SK-N-MC (cell line): ENCODE measurements at regions not wholly inside any gene's neighbourhood (a gene's known extent, or its start where the extent isn't known, plus 50 kb on each side); places are given as distances from the start of the nearest gene placed in this dataset.

Source experiments
- DNase-seq: peaks from one replicate; pipeline ENCODE4 v3.0.0-alpha.2; 2011; ENCODE audit warnings: low read depth, low spot score
- H3K27ac ChIP-seq: fragments of 200-600 bp; sonication (generic); 2 replicates; pipeline ENCODE4 v1.5.1; 2016; ENCODE audit warnings: mixed run types
- H3K36me3 ChIP-seq: fragments of 200-600 bp; sonication (generic); 2 replicates; pipeline ENCODE4 v1.6.1; 2017; ENCODE audit warnings: antibody characterized with exemption, low read length, mixed read lengths; ENCODE audit not compliant: insufficient read depth
- H3K4me3 ChIP-seq: fragments of 200-600 bp; sonication (generic); 2 replicates; pipeline ENCODE4 v1.5.1; 2016
- H3K9ac ChIP-seq: fragments of 200-600 bp; sonication (generic); 2 replicates; pipeline ENCODE4 v1.8.0; 2017; ENCODE audit warnings: mixed run types, mixed read lengths; ENCODE audit not compliant: insufficient read length
- H3K9me3 ChIP-seq: fragments of 200-600 bp; sonication (generic); 2 replicates; pipeline ENCODE4 v1.6.1; 2017; ENCODE audit warnings: low read depth, mild to moderate bottlenecking, antibody characterized with exemption, low read length, moderate library complexity, mixed read lengths
- EZH2 ChIP-seq: fragments of 200-600 bp; sonication (generic); IDR thresholded peaks from one replicate; pipeline ENCODE4 v1.6.1; 2017; ENCODE audit warnings: antibody characterized with exemption
- FOXP2 ChIP-seq: optimal IDR thresholded peaks from 2 replicates; pipeline ENCODE3; 2011; ENCODE audit warnings: mild to moderate bottlenecking, moderate library complexity; ENCODE audit not compliant: insufficient read depth; ENCODE audit errors: extremely low read length, control extremely low read depth
- POLR2AphosphoS5 ChIP-seq: IDR thresholded peaks from 2 replicates; pipeline ENCODE4 v1.6.1; 2012; ENCODE audit warnings: mild to moderate bottlenecking, low read depth, low read length, borderline replicate concordance

GRCh38 chr2:163490281-163490680 lies 245.5 kb downstream of the FIGN start:
- no peak for DNase-seq
- H3K4me3 ChIP-seq: no peak overlapping the region
- H3K9me3 ChIP-seq: no peaks in the 10 kb centered on the region
- H3K9ac ChIP-seq: no peak overlapping the region
- TF ChIP-seq EZH2 (no peak), POLR2AphosphoS5 (no peak), FOXP2 (no peak)
- no peak overlapping the region for H3K27ac ChIP-seq
- H3K36me3 ChIP-seq: no peaks in the 10 kb centered on the region

- DNase-seq: no peak
- Histone ChIP-seq H3K4me3 (no peak overlapping the region), H3K36me3 (no peaks in the 10 kb centered on the region), H3K27ac (no peak overlapping the region), H3K9ac (no peak overlapping the region), H3K9me3 (no peaks in the 10 kb centered on the region)
- no peak for TF ChIP-seq EZH2
- TF ChIP-seq POLR2AphosphoS5: no peak
- no peak for TF ChIP-seq FOXP2
Measured at GRCh38 chr2:163481515-163481914, 254.3 kb downstream of the FIGN start.

GRCh38 chr2:163479599-163479998 lies 256.2 kb downstream of the FIGN start:
- no peaks in the 10 kb centered on the region for H3K9me3 ChIP-seq
- no peaks in the 10 kb centered on the region for H3K36me3 ChIP-seq
- H3K9ac ChIP-seq: no peak overlapping the region
- no peak overlapping the region for H3K4me3 ChIP-seq
- no peak for DNase-seq
- TF ChIP-seq POLR2AphosphoS5: no peak
- no peak for TF ChIP-seq EZH2
- no peak for TF ChIP-seq FOXP2
- H3K27ac ChIP-seq: no peak overlapping the region

GRCh38 chr2:163475815-163476214 lies 260.0 kb downstream of the FIGN start:
- TF ChIP-seq EZH2: no peak
- TF ChIP-seq FOXP2: no peak
- no peak for TF ChIP-seq POLR2AphosphoS5
- Histone ChIP-seq H3K27ac (no peak overlapping the region), H3K9ac (no peak overlapping the region), H3K36me3 (no peaks in the 10 kb centered on the region), H3K4me3 (no peak overlapping the region), H3K9me3 (no peaks in the 10 kb centered on the region)
- DNase-seq: no peak

GRCh38 chr2:163474889-163475288 lies 260.9 kb downstream of the FIGN start:
- Histone ChIP-seq H3K4me3 (no peak overlapping the region), H3K27ac (no peak overlapping the region), H3K36me3 (no peaks in the 10 kb centered on the region), H3K9ac (no peak overlapping the region), H3K9me3 (no peaks in the 10 kb centered on the region)
- no peak for DNase-seq
- no peak for TF ChIP-seq EZH2
- no peak for TF ChIP-seq POLR2AphosphoS5

- Histone ChIP-seq H3K27ac (no peak overlapping the region), H3K4me3 (no peak overlapping the region), H3K9me3 (no peaks in the 10 kb centered on the region), H3K36me3 (no peaks in the 10 kb centered on the region), H3K9ac (no peak overlapping the region)
- DNase-seq: no peak
- TF ChIP-seq POLR2AphosphoS5 (no peak), EZH2 (no peak), FOXP2 (no peak)
Measured at GRCh38 chr2:163474319-163474744, 261.5 kb downstream of the FIGN start.

- Histone ChIP-seq H3K9ac (no peak overlapping the region), H3K4me3 (no peak overlapping the region), H3K9me3 (no peaks in the 10 kb centered on the region), H3K27ac (no peak overlapping the region), H3K36me3 (no peaks in the 10 kb centered on the region)
- TF ChIP-seq POLR2AphosphoS5 (no peak), EZH2 (no peak), FOXP2 (no peak)
- DNase-seq: no peak
Measured at GRCh38 chr2:163471947-163472346, 263.9 kb downstream of the FIGN start.

- DNase-seq: no peak
- Histone ChIP-seq H3K9me3 (no peaks in the 10 kb centered on the region), H3K9ac (no peak overlapping the region), H3K4me3 (no peak overlapping the region), H3K27ac (no peak overlapping the region), H3K36me3 (no peaks in the 10 kb centered on the region)
- TF ChIP-seq EZH2: no peak
- no peak for TF ChIP-seq FOXP2
- no peak for TF ChIP-seq POLR2AphosphoS5
Measured at GRCh38 chr2:163469561-163469962, 266.2 kb downstream of the FIGN start.

- Histone ChIP-seq H3K9me3 (no peaks in the 10 kb centered on the region), H3K4me3 (no peak overlapping the region), H3K36me3 (no peaks in the 10 kb centered on the region), H3K9ac (peak overlapping the region; percentile 28), H3K27ac (no peak overlapping the region)
- no peak for TF ChIP-seq EZH2
- TF ChIP-seq POLR2AphosphoS5: no peak
- TF ChIP-seq FOXP2: no peak
- DNase-seq: no peak
Measured at GRCh38 chr2:163467251-163467630, 268.6 kb downstream of the FIGN start.
